Cardiac muscle cell (in vitro differentiated cells and primary cell): ENCODE measurements at regions not wholly inside any gene's neighbourhood (a gene's known extent, or its start where the extent isn't known, plus 50 kb on each side); places are given as distances from the start of the nearest gene placed in this dataset.

ENCODE experiments used
- DNase-seq, 2 donors: peaks; one replicate each; pipeline versions ENCODE4 v3.0.0 to v3.0.0-alpha.2; 2010 to 2017; ENCODE audit warnings: low read depth in 1 of 2, low spot score in 1 of 2
- H3K27ac ChIP-seq: fragments of 200-600 bp; sonication (generic); 2 replicates; pipeline ENCODE4 v1.5.1; 2016
- H3K27me3 ChIP-seq: fragments of 200-600 bp; sonication (generic); 2 replicates; pipeline ENCODE4 v1.6.0; 2016; ENCODE audit warnings: control low read depth
- H3K36me3 ChIP-seq: fragments of 200-600 bp; sonication (generic); 2 replicates; pipeline ENCODE4 v1.5.1; 2016; ENCODE audit warnings: control low read depth
- H3K4me1 ChIP-seq: fragments of 200-600 bp; sonication (generic); 2 replicates; pipeline ENCODE4 v1.8.1; 2017; ENCODE audit warnings: low read depth, mild to moderate bottlenecking, mixed run types
- H3K4me3 ChIP-seq: fragments of 200-600 bp; sonication (generic); 2 replicates; pipeline ENCODE4 v1.5.1; 2016; ENCODE audit warnings: mild to moderate bottlenecking
- H3K9me3 ChIP-seq: fragments of 200-600 bp; sonication (generic); 2 replicates; pipeline ENCODE4 v1.5.1; 2017; ENCODE audit warnings: low read depth, mild to moderate bottlenecking, control low read depth
- TF ChIP-seq, protein P1 (sequence below): IDR thresholded peaks from 2 replicates; pipeline ENCODE4 v1.5.1; 2012; ENCODE audit warnings: low read depth, mild to moderate bottlenecking, low read length

DNA sequence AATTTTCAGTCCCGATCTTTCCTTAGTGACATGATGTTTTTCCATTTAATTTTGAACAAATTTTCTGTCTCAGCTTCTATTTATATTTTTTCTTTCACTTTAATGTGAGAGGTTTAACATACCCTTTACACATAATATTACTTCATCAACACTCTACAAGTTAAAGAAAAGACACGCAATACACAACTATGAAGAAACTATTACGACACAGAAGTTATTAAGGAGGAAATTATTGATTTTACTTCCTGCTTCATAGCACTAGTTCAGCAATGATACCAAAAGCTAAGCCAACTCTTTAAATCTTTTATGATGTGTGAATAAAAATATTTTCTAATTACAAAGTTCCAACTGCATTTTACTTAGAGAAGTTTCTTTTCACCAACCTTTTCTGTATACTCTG is 432.3 kb upstream of the DAB2 start:
- no peaks in the 10 kb centered on the region for H3K27me3 ChIP-seq
- H3K27ac ChIP-seq, result no peak overlapping the region
- no peaks in the 10 kb centered on the region for H3K4me1 ChIP-seq
- TF ChIP-seq, protein P1, sequence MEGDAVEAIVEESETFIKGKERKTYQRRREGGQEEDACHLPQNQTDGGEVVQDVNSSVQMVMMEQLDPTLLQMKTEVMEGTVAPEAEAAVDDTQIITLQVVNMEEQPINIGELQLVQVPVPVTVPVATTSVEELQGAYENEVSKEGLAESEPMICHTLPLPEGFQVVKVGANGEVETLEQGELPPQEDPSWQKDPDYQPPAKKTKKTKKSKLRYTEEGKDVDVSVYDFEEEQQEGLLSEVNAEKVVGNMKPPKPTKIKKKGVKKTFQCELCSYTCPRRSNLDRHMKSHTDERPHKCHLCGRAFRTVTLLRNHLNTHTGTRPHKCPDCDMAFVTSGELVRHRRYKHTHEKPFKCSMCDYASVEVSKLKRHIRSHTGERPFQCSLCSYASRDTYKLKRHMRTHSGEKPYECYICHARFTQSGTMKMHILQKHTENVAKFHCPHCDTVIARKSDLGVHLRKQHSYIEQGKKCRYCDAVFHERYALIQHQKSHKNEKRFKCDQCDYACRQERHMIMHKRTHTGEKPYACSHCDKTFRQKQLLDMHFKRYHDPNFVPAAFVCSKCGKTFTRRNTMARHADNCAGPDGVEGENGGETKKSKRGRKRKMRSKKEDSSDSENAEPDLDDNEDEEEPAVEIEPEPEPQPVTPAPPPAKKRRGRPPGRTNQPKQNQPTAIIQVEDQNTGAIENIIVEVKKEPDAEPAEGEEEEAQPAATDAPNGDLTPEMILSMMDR, result no peak
- H3K36me3 ChIP-seq, result no peaks in the 10 kb centered on the region
- DNase-seq, result no peak
- H3K4me3 ChIP-seq, result no peak overlapping the region
- H3K9me3 ChIP-seq, result no peaks in the 10 kb centered on the region

DNA sequence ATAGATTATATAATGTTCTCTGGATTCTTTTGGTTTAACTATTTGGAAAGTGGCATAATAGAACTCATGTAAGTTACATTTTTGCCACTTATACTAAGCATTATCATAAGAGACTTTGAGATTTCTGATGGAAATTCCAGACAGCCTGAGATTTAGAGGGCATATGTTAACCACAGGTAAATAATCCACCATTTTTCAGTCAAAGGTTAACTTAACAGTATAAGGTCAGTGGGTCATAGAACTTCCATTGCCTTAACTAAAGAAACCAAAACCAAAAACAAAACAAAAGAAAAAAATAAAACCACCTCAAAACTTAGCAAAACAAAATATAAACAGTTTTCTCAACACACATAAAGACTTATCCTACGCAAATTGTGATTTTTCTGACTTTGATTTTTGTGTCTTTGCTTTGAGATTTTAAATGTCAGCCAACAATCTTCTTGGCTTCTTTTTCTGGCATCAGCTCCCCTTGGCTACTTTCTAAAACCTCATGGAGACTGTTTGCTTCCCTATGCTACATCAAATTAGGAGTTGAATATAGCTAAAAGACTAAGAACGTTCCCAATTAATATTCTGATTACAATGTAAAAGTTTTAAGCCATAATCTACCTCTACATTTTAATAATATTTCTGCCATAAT is 430.1 kb upstream of the DAB2 start:
- H3K36me3 ChIP-seq, result no peaks in the 10 kb centered on the region
- TF ChIP-seq, protein P1, result no peak

DNA sequence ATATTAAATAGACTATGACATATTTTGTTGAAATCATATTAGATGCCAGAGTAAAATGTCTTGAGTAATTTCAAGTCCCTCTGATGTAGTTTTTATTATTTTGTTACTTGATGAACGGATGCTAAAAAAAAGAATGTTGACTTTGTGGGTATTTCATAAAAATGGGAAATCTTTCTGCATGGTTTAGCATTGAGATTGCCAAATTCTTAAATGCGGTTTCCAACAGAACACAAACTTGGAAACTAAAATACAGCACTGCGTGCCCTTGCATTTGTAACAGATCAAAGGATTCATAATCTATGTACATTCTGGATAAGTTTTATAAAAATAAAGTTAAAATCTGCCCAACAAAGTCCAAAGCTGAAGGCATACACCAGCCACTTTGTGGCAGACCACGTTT is 425.5 kb upstream of the DAB2 start:
- no peaks in the 10 kb centered on the region for H3K27me3 ChIP-seq
- no peak overlapping the region for H3K4me3 ChIP-seq
- DNase-seq, result no peak
- no peaks in the 10 kb centered on the region for H3K36me3 ChIP-seq
- TF ChIP-seq, protein P1, result no peak
- no peaks in the 10 kb centered on the region for H3K9me3 ChIP-seq
- H3K27ac ChIP-seq, result no peak overlapping the region
- no peaks in the 10 kb centered on the region for H3K4me1 ChIP-seq

More for the DNA sequence above, 430.1 kb upstream of the DAB2 start:
- H3K4me1 ChIP-seq, result no peaks in the 10 kb centered on the region
- no peak for DNase-seq
- no peak overlapping the region for H3K27ac ChIP-seq
- no peaks in the 10 kb centered on the region for H3K27me3 ChIP-seq
- H3K4me3 ChIP-seq, result no peak overlapping the region
- no peaks in the 10 kb centered on the region for H3K9me3 ChIP-seq

DNA sequence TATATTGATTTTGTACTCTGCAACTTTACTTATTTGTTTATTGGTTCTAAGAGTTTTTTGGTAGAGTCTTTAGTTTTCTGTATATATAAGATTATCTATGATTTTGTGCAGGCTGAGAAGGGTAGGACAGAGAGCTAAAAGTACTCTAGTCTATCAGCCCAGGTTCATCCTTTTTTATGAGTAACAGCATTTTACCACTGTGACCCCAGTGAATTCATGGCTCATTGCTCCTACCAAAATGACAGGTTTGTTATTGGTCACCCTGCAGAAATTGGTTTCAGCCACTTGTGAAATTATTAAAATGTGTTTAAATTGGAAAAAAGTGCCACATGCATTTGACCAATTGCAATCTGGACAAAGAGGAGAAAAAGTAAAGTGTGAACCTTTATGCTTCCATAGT is 421.4 kb upstream of the DAB2 start:
- no peaks in the 10 kb centered on the region for H3K4me1 ChIP-seq
- H3K27ac ChIP-seq, result no peak overlapping the region
- no peaks in the 10 kb centered on the region for H3K36me3 ChIP-seq
- no peak overlapping the region for H3K4me3 ChIP-seq
- no peaks in the 10 kb centered on the region for H3K27me3 ChIP-seq
- TF ChIP-seq, protein P1, result no peak
- no peak for DNase-seq
- no peaks in the 10 kb centered on the region for H3K9me3 ChIP-seq

DNA sequence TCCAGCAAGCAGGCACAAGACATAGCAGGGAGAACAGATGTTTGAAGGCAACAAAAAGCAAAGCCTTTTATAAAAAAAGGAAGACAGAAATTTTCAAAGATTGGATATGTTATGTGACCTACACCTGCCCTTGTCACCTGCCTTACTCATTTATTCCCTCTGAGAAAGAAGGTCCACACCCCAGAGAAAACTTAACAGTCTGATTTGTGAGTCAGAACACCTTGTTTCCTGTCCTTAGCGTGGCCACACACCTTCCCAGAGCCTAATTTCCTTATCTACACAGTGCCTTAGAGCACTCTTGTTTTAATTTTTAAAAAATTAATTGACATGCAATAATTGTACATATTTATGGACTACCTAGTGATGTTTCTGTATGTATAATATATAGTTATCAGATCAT is 419.0 kb upstream of the DAB2 start:
- DNase-seq, result no peak
- Histone ChIP-seq H3K4me1 (no peaks in the 10 kb centered on the region), H3K9me3 (no peaks in the 10 kb centered on the region)

More for the DNA sequence above, 419.0 kb upstream of the DAB2 start:
- no peak overlapping the region for H3K27ac ChIP-seq
- TF ChIP-seq, protein P1, result no peak
- no peak overlapping the region for H3K4me3 ChIP-seq
- H3K36me3 ChIP-seq, result no peaks in the 10 kb centered on the region
- H3K27me3 ChIP-seq, result no peaks in the 10 kb centered on the region
